Activated B cell treated with CpG ODN at 0.5 μM for 24 hours (primary cell): ENCODE measurements at regions not wholly inside any gene's neighbourhood (a gene's known extent, or its start where the extent isn't known, plus 50 kb on each side); places are given as distances from the start of the nearest gene placed in this dataset.

ENCODE experiments used
- ATAC-seq: fragments of 200-7000 bp; cut with Tn5 transposase; one replicate; pipeline ENCODE4 v1.10.0; 2021; ENCODE audit warnings: low read depth, mild to moderate bottlenecking, moderate library complexity
- CTCF ChIA-PET: fragments of 350-600 bp; sonication (Branson Sonifier 250); formaldehyde crosslinking; loops from one replicate; lab custom pipeline; 2021; ENCODE audit warnings: antibody characterized with exemption; lab: Charles Lee
- POLR2A ChIA-PET: fragments of 350-600 bp; sonication (Branson Sonifier 250); formaldehyde crosslinking; loops from one replicate; lab custom pipeline; 2021; ENCODE audit warnings: antibody characterized with exemption; lab: Charles Lee
- DNase-seq: peaks from one replicate; pipeline ENCODE4 v3.0.0; 2022
- H3K27ac Mint-ChIP-seq: one replicate; pipeline ENCODE4 v1.8.0; 2020; ENCODE audit warnings: mixed read lengths
- H3K27me3 Mint-ChIP-seq: one replicate; pipeline ENCODE4 v1.8.0; 2021; ENCODE audit warnings: mixed read lengths
- H3K36me3 Mint-ChIP-seq: one replicate; pipeline ENCODE4 v1.8.0; 2021; ENCODE audit warnings: low read depth, mixed read lengths
- H3K4me1 Mint-ChIP-seq: one replicate; pipeline ENCODE4 v1.8.0; 2021; ENCODE audit warnings: mixed read lengths
- H3K4me3 Mint-ChIP-seq: one replicate; pipeline ENCODE4 v1.8.0; 2020; ENCODE audit warnings: mild to moderate bottlenecking, mixed read lengths
- H3K9me3 Mint-ChIP-seq: one replicate; pipeline ENCODE4 v1.8.0; 2020; ENCODE audit warnings: mixed read lengths
- intact Hi-C: fragments of 100-400 bp; cut with micrococcal nuclease; formaldehyde crosslinking; loops from one replicate; pipeline ENCODE4 v1.15.1; 2024
- TF ChIP-seq, protein P1 (sequence below): fragments of 200-600 bp; IDR thresholded peaks from one replicate; pipeline ENCODE4 v1.8.0; 2022; ENCODE audit warnings: antibody characterized with exemption, mild to moderate bottlenecking

DNA sequence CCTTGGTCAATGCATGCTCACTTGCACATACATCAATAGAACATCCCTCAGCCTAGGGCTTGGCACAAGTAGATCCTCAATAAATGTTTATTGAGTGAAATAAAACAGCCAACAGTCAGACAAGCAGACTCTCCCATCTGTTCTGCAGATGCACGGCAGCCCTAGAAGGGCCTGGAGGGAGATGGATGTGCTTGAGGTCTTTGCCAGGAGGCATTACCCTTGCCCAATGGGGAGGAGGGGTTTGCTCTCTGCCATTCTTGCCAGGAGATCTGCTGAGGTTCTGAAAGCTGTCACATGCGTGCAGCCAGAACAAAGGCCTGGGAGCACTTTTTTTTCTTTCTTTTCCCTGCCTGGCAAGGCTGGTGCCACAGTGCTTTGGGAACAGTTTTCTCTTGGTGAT is 349.3 kb upstream of the THRB start:
- TF ChIP-seq, protein P1, sequence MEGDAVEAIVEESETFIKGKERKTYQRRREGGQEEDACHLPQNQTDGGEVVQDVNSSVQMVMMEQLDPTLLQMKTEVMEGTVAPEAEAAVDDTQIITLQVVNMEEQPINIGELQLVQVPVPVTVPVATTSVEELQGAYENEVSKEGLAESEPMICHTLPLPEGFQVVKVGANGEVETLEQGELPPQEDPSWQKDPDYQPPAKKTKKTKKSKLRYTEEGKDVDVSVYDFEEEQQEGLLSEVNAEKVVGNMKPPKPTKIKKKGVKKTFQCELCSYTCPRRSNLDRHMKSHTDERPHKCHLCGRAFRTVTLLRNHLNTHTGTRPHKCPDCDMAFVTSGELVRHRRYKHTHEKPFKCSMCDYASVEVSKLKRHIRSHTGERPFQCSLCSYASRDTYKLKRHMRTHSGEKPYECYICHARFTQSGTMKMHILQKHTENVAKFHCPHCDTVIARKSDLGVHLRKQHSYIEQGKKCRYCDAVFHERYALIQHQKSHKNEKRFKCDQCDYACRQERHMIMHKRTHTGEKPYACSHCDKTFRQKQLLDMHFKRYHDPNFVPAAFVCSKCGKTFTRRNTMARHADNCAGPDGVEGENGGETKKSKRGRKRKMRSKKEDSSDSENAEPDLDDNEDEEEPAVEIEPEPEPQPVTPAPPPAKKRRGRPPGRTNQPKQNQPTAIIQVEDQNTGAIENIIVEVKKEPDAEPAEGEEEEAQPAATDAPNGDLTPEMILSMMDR: no peak
- H3K4me3 Mint-ChIP-seq: no peak overlapping the region
- no peaks in the 10 kb centered on the region for H3K4me1 Mint-ChIP-seq
- intact Hi-C loops: no loop called here
- CTCF ChIA-PET: no interaction called here
- no peaks in the 10 kb centered on the region for H3K9me3 Mint-ChIP-seq
- DNase-seq (no peak), ATAC-seq (no peak)
- POLR2A ChIA-PET: no interaction called here
- H3K36me3 Mint-ChIP-seq: no peaks in the 10 kb centered on the region
- H3K27me3 Mint-ChIP-seq: no peaks in the 10 kb centered on the region
- no peak overlapping the region for H3K27ac Mint-ChIP-seq

DNA sequence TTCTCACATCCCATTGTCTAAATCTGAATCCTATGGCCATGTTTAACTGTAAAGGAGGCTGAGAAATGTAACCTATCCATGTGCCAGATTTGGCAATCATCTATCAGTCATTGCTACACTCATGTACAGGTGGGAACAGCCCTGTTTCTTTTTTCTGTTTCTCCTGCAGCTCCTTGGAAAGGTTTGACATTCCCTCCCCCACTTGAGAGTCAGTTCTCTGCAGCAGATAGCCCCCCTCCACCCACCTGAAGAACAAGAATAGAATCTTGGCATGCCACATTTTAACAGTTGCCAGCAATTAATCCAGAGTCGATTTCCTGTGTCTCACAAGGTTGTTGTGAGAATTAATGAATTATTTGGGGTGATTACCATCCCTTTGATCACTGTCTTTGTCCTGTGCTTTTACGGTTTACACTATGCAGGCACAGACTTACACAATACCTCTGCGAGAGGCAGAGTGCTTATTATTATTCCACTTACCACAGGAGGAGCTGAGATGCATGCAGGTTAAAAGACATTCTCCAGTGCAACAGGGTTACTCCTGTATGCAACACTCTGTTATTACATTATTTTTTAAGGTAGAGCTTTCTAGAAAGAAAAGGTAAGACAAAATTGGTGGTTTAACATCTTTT is 351.0 kb upstream of the THRB start:
- TF ChIP-seq, protein P1: no peak
- no peak overlapping the region for H3K27ac Mint-ChIP-seq
- POLR2A ChIA-PET: no interaction called here

DNA sequence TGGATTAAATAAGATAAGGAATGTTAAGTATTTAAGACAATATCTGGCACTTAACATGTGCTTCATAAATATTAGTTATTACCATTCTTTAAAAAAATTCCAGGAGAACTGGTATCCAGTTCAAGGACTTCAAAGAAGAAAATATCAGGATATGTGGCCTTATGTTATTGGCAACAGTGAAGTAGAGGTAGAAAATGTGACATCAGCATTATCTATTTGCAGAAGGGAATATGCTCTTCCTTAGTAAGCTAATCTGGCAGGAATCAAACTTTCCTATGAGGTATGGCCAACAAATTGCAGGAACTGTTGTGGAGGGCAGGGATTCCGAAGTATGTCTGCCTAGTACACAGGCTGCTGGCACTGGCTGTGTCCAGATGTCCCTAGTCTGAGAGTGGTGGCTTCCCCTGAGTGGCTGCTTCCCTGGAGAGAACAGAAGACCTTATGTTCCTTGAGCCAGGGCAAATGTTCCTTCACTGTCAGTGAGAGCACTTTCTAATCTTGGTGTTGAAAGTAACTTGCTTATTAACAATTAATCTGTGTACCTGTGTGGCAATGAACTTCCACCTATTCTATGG is 351.7 kb upstream of the THRB start:
- H3K9me3 Mint-ChIP-seq: no peaks in the 10 kb centered on the region
- no peaks in the 10 kb centered on the region for H3K27me3 Mint-ChIP-seq
- no peaks in the 10 kb centered on the region for H3K36me3 Mint-ChIP-seq
- no peak overlapping the region for H3K4me3 Mint-ChIP-seq
- intact Hi-C loops: no loop called here
- ATAC-seq: no peak
- CTCF ChIA-PET: no interaction called here
- no peaks in the 10 kb centered on the region for H3K4me1 Mint-ChIP-seq
- no peak overlapping the region for H3K27ac Mint-ChIP-seq
- POLR2A ChIA-PET: no interaction called here
- DNase-seq: no peak
- TF ChIP-seq, protein P1: no peak

More for the DNA sequence above, 351.0 kb upstream of the THRB start:
- intact Hi-C loops: no loop called here
- H3K9me3 Mint-ChIP-seq: no peaks in the 10 kb centered on the region
- DNase-seq: no peak
- CTCF ChIA-PET: no interaction called here
- no peaks in the 10 kb centered on the region for H3K36me3 Mint-ChIP-seq
- ATAC-seq: no peak
- no peaks in the 10 kb centered on the region for H3K27me3 Mint-ChIP-seq
- no peaks in the 10 kb centered on the region for H3K4me1 Mint-ChIP-seq
- no peak overlapping the region for H3K4me3 Mint-ChIP-seq

DNA sequence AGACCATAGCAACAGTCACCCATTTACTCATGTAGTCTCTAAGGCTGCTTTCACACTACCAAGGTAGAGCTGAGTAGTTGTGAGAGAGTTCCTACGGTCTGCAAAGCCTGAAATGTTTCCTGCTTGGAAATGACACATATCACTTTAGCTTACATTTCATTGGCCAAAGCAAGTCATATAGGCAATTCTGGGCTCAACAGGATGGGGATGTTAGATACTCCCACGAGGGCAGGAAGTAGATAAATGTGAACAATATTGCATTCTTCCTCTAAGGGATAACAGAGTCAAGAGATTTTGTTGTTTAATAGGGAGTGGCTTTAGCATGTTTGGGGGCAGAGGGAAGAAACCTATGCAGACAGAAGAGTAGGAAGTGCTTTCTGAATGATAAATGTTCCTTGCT is 355.6 kb upstream of the THRB start:
- H3K4me3 Mint-ChIP-seq: no peak overlapping the region
- ChIA-PET CTCF (no interaction called here), POLR2A (no interaction called here)
- intact Hi-C loops: no loop called here
- no peak overlapping the region for H3K27ac Mint-ChIP-seq
- H3K4me1 Mint-ChIP-seq: no peaks in the 10 kb centered on the region
- H3K27me3 Mint-ChIP-seq: no peaks in the 10 kb centered on the region
- H3K36me3 Mint-ChIP-seq: no peaks in the 10 kb centered on the region
- ATAC-seq: no peak
- TF ChIP-seq, protein P1: no peak
- no peak for DNase-seq
- H3K9me3 Mint-ChIP-seq: no peaks in the 10 kb centered on the region

DNA sequence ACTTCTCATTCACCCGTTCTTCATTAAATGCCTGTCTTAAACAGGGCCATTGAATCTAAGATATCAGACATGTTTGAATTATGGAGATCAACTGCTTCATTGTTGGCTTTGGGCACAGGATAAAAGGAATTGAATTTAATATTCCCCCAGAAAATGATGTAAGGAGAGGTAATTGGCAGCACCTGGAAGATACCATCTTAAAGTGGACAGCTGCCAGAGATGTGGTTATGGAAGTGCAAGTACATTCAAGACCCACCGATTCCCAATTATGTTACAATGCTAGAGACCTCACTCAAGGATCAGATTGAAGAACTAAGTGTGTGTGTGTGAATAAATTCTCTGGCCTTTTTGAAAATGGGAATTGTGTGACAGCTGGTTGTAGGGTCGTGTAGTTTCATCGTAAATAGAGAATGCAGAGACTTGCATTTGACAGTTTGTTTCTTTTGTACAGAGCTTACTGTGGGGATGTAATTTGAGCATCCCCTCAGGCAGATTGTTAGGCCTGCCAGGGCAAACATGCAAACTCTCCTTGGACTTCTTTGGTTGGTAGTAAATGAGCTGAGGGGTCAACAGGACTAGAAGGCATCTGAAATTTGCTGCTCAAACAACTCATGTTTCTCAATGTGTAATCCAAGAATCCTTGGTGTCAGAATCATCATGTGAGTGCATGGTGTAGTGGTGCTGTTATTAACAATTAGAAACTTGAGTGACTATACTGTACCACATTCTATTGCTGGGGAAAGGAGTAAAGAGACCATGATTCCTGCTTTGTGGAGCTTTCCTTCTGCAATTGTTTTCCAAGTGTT is 359.2 kb upstream of the THRB start:
- no peaks in the 10 kb centered on the region for H3K27me3 Mint-ChIP-seq
- POLR2A ChIA-PET: no interaction called here
- no peaks in the 10 kb centered on the region for H3K9me3 Mint-ChIP-seq
- H3K4me1 Mint-ChIP-seq: no peaks in the 10 kb centered on the region
- TF ChIP-seq, protein P1: no peak
- no peak overlapping the region for H3K27ac Mint-ChIP-seq
- intact Hi-C loops: no loop called here
- no peak overlapping the region for H3K4me3 Mint-ChIP-seq
- ATAC-seq (no peak), DNase-seq (no peak)
- H3K36me3 Mint-ChIP-seq: no peaks in the 10 kb centered on the region
- CTCF ChIA-PET: no interaction called here
